GM18511 (cell line): ENCODE measurements at regions not wholly inside any gene's neighbourhood (a gene's known extent, or its start where the extent isn't known, plus 50 kb on each side); places are given as distances from the start of the nearest gene placed in this dataset.

ENCODE experiments used
- ATAC-seq: cut with Tn5 transposase; IDR thresholded peaks from one replicate; pipeline ENCODE4 v1.9.1; 2021; ENCODE audit warnings: mild to moderate bottlenecking, moderate library complexity; ENCODE audit not compliant: unreplicated experiment

- ATAC-seq = no peak
Measured at GRCh38 chr6:113317442-113317841, 539.7 kb upstream of the MARCKS start.

GRCh38 chr6:113317891-113318574 is 539.1 kb upstream of the MARCKS start:
- no peak for ATAC-seq

GRCh38 chr6:113318575-113318917 is 538.6 kb upstream of the MARCKS start:
- no peak for ATAC-seq

GRCh38 chr6:113320653-113321052 is 536.5 kb upstream of the MARCKS start:
- no peak for ATAC-seq

GRCh38 chr6:113326781-113327180 is 530.4 kb upstream of the MARCKS start:
- no peak for ATAC-seq

- ATAC-seq = no peak
Measured at GRCh38 chr6:113328886-113329381, 528.2 kb upstream of the MARCKS start.

- ATAC-seq = no peak
Measured at GRCh38 chr6:113329942-113330635, 527.1 kb upstream of the MARCKS start.

- ATAC-seq = no peak
Measured at GRCh38 chr6:113330636-113330946, 526.6 kb upstream of the MARCKS start.

GRCh38 chr6:113331021-113331420 is 526.1 kb upstream of the MARCKS start:
- ATAC-seq = no peak

GRCh38 chr6:113338644-113339043 is 518.5 kb upstream of the MARCKS start:
- ATAC-seq = no peak

- ATAC-seq = no peak
Measured at GRCh38 chr6:113339209-113339608, 517.9 kb upstream of the MARCKS start.

- ATAC-seq = no peak
Measured at GRCh38 chr6:113340371-113340770, 516.8 kb upstream of the MARCKS start.

GRCh38 chr6:113343940-113344339 is 513.2 kb upstream of the MARCKS start:
- no peak for ATAC-seq

GRCh38 chr6:113344969-113345368 is 512.2 kb upstream of the MARCKS start:
- no peak for ATAC-seq

GRCh38 chr6:113347436-113347835 is 509.7 kb upstream of the MARCKS start:
- ATAC-seq = no peak

GRCh38 chr6:113350461-113350860 is 506.7 kb upstream of the MARCKS start:
- ATAC-seq = no peak

- ATAC-seq = no peak
Measured at GRCh38 chr6:113351173-113351834, 505.8 kb upstream of the MARCKS start.

GRCh38 chr6:113352029-113352801 is 504.9 kb upstream of the MARCKS start:
- ATAC-seq = no peak

GRCh38 chr6:113352831-113353230 is 504.3 kb upstream of the MARCKS start:
- no peak for ATAC-seq

GRCh38 chr6:113353392-113353791 is 503.8 kb upstream of the MARCKS start:
- no peak for ATAC-seq

- ATAC-seq = no peak
Measured at GRCh38 chr6:113354204-113354895, 502.8 kb upstream of the MARCKS start.
